Renal pelvis (tissue), 1 donor: ENCODE measurements at regions not wholly inside any gene's neighbourhood (a gene's known extent, or its start where the extent isn't known, plus 50 kb on each side); places are given as distances from the start of the nearest gene placed in this dataset.
"Not testable (repeated sequence)": the region's sequence is repeated elsewhere in the genome, so short reads cannot be mapped to it uniquely, and the experiment has no call there.

Experiments used
- DNase-seq: peaks from one replicate; pipeline ENCODE4 v3.0.0-alpha.2; 2013

DNA sequence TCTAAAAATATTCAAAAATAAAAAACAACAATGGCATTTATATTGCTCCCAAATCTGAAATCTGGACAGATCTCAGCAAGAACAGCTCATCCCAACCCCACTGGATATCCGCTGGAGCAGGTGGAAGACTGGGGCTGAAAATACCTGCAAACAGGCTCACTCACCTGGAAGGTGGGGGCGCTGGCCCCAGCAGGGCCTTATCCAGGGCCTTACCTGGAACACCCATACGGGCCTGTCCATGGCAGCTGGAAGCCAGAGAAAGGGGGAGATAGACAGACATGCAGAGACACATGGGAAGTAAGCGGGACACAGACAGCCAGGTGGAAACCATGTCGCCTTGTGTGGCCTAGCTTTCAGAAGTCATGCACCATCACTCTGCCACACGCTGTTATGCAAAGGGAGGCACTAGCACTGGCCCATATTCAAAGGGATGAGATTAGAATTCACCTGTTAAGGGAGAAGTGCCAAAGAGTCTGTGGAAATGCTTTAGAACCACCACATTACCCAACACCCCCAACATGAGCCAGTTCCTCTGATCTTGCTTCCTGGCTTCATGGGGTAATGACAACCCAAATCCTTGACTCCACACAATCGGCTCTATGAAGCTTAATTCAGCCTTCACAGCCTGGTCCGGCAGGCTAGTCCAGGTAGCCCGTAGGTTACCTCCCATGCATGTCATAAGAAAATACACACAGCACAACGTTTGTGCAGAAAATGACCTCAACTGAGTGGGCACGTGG, 99.0 kb upstream of the CDYL start:
- DNase-seq, result no peak

DNA sequence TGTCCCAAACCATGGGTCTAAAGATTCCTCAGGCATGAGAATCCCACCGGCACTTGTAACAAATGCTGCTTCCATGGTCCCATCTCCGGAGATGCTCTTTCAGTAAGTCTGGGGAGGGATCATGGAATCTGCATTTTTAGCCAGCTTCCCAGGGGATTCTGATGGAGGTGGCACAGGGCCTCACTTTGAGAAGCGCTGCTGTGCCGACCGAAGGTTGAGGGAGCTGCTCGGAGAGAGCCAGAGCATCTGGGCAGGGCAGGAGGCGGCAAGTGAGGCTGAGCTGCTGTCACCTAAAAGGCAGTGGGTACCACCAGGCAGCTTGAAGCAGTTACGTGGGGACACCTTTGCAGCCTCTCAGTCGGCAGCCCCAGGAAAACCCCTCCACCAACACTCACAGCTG, 100.2 kb upstream of the CDYL start:
- no peak for DNase-seq

DNA sequence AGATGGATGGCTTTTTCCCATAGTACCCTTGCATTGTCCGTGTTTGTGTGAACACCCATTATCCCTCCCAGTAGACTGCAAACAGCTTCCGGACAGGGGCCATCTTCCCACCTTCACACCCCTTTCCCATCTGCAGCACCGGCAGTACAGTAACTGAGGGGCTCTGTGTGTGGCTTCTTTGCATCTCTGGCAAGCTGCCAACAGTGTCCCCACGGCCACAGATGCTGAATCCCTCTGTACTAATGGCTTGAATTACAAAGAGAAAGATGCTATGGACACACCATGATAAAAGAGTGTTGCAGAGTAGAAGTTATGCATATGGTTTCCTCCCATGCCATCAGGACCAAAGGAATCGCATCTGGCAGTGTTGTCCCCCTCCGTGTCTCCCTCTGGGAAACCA, 101.1 kb upstream of the CDYL start:
- DNase-seq, result no peak

DNA sequence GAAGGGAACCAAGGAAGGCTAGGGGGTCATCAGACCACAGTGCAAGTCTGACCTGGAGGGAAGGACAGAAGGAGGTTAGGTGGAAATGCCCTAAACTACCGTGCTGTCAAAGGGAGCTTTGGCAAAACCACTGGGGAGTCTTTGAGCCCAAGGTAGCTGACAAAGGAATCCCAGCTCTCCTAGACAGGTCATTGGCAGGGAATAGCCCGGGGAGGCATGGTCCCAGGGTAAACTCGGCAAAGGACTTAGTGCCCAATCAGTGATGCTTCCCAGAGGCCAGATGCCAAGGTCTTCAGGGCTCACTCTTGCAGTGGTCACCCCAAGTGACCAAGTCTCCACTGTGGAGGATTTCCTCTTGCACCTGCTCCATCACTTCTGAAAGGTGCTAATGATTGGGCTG, 102.3 kb upstream of the CDYL start:
- DNase-seq, result no peak

DNA sequence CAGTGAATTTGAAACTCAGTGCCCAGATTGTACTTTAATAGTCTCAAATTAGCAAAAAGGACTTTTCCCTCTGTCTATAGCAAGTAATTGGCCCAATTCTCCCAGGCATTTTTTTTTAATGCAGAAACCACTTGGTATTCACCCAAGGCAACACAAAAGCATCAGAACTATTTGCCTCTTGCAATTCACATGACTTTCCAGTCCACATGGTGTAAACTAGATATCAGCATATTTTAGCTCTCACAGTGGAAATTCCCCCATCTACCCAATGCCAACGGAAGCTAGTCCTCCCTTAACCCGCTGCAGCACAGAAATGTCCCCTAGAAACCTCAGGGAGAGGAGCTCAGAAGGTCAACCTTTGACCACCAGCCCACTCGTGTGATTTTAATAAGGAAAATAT, 103.4 kb upstream of the CDYL start:
- DNase-seq, result no peak

DNA sequence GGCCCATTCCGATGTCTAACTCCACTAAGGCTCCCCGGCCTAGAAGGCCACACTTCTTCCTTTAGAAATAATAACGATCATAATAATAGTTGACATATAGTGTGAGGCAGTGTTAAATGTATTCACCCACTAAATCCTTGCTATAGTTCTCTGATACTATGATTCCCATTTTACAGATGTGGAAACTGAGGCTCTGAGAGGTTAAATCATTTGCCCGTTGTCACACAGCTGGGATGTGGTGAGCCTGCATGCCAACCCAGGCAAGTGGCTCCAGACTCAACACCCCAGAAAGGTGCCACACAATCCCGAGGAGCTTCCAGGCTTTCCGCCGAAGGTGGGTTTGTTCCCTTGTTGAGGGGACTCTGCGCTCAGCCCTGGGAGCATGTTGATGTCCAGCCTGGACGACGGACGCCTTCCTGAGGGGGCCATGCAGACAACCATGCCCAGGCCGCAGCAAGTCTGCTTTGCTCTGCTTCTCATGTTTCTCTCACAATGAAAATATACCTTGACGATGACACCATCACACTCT, 104.6 kb upstream of the CDYL start:
- peak; percentile 11 for DNase-seq

DNA sequence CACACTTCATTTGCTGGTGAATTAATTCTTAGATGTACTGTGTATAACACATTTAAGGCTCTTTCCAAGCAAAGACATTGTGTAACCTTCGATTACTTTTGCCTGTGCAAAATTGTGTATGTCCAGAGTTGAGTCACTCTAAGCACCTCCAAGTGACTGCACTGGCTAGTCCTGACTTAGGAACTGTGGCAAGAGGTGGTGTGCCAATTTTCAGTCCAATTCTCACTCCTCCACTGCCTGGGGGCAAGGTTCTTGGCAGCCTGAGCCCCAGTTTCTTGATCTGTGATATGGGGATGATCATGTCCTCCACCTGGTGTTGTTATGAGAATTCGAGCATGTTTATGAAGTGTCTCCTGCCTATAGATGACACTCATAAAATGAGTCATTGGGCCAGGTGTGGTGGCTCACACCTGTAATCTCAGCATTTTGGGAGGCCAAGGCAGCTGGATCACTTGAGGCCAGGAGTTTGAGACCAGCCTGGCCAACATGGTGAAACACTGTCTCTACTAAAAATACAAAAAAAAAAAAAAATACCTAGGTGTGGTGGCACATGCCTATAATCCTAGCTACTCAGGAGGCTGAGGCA, 105.3 kb upstream of the CDYL start:
- DNase-seq, result no peak

DNA sequence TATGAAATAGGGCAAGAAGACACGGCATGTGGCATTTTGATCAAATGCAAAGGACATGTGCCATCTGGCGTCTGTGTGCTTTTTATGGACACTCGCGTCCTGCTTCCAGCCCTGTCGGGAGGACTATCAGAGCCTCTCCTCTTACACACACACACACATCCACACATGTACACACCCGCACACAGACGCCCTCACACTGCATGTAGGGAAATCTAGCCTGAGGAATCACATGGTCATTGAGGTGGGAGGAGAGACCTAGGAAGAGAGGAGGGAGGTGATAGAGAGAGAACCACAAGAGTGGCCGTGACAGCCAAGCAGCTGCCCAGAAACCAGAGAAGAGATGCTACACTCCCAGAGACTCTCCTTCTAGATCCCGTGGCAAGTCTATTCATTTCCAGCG, 105.9 kb upstream of the CDYL start:
- no peak for DNase-seq

DNA sequence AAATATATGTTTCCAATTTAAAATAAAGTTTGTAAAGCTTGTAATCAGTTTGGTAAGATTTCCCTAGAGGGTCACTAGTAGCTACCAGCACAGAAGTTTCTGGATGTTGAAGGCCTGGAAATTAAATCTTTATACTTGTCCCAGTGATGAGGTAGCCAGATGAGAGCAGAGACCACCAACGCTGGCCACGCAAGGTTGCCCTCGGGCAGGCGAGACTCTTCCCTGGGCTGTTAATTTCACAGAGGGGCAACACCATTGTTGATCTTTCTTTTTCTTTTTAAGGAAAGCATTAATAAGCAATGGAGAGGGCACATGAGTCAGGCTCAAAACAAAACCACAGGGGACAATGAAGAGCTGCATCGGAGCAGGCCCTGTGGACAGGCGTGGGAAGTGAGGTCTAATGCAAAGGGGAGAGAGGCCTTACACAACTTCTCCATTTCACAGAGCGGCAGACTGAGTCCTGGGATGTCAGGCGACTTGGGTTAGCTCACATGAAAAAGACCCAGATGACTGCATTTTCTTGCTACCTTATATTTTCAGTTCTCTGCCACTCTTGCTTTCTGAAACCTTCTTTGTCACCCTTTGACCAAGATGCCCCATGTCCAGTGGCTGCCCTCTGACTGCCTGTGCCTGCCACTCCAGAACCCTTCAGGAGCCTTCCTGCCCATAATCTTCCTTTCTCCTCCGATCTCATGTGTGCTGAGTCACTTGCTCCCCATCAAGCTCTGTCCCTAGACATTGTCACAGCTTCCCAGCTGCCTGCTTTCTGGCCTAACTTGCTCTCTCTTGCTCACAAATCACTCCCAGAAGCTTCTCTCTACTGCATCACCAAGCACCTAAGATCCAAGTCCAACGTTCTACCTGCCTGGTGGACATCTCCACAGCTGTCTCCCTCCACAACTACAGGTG, 107.7 kb upstream of the CDYL start:
- no peak for DNase-seq

DNA sequence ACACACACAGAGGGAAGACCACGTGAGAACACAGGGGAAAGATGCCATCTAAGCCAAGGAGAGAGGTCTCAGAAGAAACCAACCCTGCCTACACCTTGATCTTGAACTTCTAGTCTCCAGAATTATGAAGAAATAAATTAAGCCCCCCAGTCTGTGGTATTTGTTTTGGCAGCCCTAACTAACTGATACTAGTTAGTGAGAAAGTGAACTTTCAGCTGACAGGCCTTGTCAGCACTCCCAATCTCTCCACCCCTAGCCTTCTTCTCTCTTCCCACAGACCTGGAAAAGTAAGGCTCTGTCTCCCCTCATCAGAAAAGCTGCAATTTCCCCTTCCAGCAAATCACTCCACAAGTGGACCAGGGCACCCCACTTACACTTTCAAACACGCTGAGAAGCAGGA, 108.6 kb upstream of the CDYL start:
- DNase-seq, result no peak

DNA sequence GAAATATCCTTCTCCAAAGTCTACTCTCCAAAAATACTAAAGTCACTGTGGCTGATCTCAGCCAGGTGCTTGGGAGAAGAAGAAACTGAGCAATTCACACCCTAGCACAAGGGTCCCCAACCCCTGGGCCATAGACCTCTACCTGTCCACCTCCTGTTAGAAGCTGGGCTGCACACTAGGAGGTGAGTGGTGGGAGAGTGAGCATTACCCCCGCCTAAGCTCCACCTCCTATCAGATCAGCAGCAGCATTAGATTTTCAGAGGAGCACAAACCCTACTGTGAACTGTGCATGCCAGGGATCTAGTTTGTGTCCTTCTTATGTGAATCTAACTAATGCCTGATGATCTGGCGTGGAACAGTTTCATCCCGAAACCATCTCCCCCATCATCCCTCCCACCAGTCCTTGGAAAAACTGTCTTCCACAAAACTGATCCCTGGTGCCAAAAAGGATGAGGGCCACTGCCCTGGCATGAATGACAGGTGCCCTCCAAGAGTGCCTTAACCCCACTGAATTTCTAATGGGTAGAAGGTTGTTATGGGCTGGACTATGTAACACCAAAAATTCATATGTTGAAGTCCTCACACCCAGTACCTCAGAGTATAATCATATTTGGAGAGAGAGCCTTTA, 109.2 kb upstream of the CDYL start:
- no peak for DNase-seq

DNA sequence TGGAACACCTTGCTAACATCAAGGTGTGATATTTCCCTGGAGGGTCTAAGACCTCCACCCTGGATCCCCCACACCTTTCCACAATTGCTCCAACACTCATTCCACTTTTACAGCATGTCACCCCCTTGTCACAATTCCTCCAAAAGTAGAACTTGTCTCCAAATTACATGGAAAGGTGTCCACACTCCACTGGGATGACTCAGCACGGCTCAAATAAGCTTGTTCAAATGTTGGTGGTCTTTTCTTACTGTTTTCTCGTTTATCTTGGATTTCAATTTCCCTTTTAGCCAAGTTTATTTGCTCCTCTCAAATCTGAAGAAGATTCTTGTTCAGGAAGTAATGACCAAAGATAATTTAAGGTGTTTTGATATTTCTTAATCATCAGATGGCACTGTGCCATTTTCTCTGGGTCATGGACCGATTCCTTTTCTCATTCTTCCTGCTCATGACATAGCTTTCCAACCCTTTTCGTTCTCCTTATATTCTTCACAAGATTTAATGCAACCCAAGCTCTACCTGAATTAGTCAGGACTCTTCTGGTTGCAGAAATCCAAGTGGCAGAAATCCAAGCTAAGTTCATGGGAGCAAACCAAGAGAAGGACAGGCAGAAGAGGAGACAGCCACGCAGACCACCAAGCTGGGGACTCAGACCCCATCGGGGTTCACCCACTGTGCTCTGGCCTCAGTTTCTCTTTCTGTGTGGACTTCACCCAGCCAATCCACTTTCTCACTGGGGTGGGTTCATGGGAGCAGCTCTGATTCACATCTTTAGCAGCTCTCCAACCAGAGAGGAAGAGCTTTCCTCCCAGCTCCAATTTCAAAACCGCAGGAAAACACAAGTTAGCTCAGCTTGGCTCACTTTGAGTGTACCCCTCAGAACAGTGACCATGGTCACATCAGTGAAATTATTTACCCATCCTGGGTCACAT, 110.5 kb upstream of the CDYL start:
- DNase-seq, result no peak

DNA sequence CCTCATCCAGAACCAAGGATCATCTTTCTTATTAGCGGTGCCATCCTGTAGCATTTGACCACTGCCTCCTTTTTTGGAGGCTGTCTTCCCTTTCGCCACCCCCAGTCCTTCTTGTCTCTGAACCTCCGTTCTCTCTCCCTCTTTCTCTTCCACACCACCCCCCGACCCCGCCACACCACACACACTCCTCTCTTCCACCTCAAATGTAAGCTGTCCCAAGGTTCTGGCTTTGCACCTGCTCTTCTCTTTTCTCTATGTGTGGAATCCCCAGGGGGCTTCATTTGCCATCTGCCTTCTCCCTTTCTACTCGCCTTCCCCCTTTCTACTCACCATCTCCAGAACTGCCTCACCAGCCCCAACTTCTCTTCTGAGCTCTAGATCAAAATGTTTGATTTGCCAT, 111.3 kb upstream of the CDYL start:
- no peak for DNase-seq

DNA sequence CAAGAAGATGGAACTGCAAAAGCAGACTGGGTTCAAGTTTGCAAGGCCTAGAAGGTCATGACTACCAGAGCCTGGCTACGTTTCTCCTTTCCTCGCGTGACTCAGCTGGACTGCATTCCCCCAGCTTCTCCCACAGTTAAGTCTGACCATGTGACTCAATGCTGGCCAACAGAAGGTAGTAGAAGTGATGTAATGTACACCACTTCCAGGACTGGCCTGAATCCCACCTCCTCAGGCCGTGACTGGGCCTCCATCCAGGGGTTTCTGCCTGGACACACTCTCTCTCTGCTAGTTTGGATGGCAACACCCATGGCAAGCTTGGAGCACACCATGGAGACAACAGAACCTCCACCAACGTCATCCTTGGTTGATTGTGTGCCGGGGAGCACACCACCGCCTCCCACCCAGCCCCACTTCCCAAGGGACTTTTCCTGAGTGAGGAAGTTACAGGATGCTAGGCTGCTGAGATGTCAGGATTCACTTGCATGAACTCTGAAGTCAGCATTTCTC, 112.0 kb upstream of the CDYL start:
- DNase-seq, result no peak

DNA sequence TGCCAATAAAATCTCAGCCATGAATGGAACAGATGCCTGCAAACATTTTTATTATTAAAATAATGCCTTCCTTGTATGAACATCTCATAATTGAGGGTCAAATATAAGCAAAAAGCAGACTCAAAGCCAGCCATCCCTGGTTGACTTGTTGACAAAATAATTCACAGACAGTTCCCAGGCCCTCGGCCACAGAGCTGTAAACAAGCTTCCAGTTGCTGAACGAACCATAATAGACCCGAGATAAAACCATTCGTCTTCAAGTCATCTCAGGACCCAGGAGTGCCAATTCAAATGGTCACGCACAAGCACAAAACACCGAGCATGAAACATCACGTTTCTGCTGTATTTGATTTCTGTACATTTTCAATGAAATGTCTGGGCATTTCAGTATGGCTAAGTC, 113.3 kb upstream of the CDYL start:
- DNase-seq, result no peak

DNA sequence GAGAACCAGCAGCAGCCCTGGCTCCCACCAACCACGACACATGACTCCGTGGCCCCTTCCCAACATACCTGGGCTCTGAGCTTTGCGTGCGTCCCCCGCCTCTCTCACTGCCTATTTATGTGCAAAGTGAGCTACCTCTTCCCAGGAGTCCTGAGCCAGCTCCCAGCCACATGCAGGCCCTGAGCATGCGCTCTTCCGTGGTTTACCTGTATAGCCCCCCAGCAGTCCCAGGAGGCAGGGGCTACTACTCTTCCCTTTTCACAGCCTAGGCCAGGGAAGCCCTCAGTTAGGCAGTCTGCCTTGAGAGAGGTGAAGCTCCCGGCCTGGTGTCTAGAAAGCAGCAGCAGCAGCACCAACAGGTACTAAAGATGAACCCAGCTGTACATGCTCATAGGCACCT, 114.8 kb upstream of the CDYL start:
- no peak for DNase-seq

DNA sequence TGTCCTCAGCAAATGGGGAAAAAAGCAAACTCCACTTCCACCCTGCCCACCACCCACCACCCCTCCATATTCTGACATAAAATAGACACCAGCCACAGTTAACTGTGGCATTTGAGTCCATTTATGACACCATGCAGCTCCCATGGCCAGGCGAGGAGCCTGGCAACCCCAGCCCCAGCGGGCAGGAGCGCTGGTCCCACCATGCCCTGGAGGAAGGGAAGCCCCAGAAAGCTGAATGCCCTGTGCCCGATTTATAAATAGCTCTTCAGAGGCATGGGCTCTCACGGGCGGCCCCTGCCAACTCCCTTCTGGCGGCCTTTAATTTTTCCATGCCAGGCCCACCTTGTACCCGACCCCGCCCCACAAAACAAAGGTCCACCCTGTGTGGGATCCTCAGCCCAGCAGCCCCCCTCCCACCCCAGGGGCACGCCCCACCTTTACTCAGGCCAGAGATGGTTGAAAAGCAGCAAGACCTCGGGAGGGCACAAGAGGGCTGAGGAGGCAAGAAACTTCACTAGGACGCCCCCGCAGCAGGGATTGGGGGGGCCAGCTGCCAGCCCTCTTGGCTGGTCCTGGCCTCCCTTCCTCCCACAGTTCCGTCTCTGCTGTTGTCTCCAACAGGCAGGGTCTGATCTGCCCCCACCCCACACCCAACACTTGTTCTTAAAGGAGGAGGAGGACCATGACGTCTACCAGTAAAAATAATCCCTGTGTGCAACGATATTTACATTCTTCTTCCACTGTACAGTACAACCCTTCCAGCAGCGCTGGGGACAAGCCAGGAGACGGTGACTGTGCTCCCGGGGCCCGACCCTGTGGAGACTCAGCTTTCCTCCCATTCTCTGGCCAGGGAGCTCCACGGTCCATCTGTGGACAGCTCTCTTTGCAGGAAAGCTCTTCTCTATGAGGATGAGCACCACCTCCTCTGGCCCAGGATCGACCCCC, 115.6 kb upstream of the CDYL start:
- DNase-seq, result no peak

DNA sequence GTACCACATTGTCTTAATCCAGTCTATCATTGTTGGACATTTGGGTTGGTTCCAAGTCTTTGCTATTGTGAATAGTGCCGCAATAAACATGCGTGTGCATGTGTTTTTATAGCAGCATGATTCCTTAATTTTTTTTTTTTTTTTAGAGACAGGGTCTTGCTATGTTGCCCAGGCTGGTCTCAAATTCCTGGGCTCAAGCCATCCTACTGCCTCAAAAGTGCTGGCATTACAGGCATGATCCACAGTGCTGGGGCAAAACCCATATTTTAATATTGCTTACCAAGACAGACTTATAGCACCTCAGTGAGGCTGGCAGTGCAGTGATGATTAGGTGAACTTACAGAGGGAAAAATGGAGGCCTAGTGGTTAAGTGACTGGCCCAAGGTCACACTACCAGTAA, 116.5 kb upstream of the CDYL start:
- not testable (repeated sequence) for DNase-seq

DNA sequence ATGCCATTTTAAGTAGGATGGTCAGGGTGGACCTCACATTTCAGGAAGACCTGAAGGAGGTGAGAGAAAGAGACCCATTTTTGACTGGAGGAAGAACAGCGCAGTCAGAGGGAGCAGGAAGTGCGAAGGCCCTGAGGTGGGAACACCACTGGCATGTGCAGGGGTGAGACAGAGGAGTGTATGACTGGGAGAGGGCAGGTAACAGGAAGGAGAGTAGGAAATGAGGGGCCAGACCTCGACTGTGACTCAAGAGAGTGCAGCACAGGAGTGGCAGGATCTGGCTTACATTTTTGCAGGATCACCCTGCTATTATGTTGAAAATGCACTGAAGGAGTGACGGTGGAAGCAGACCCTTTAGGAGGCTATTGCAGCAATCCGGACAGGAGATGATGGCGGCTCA, 117.7 kb upstream of the CDYL start:
- no peak for DNase-seq

DNA sequence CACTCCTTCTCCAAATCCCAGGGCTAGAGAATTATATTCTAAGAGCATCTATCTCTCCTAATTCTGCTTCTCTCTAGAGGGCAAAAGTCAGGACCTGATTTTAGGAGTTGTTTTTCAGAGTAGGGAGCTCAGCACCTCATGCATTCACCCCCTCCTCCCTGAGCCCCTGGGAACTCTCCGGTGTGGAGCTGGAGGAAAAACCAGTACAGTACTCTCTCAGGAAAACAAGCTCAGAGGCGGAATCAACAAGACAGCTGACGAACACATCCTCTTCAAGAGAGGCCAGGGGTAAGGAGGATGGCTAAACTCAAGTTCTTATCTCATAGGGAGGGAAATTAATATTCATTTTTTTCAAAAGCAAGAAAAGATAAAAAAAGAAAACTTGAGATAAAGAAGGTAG, 120.1 kb upstream of the CDYL start:
- no peak for DNase-seq
